NCI-H1105 (cell line): ENCODE measurements at regions not wholly inside any gene's neighbourhood (a gene's known extent, or its start where the extent isn't known, plus 50 kb on each side); places are given as distances from the start of the nearest gene placed in this dataset.

Experiments
- DNase-seq: peaks from one replicate; lab custom pipeline; 2025; lab: John Stamatoyannopoulos, UW

- no peak for DNase-seq
Measured at GRCh38 chr22:46090631-46091201, 59.6 kb upstream of the PPARA start.

GRCh38 chr22:46091277-46091977 lies 58.9 kb upstream of the PPARA start:
- DNase-seq, result no peak

GRCh38 chr22:46092011-46092410 lies 58.3 kb upstream of the PPARA start:
- DNase-seq, result no peak

GRCh38 chr22:46092670-46093410 lies 57.5 kb upstream of the PPARA start:
- DNase-seq, result no peak

- no peak for DNase-seq
Measured at GRCh38 chr22:46093796-46094195, 56.5 kb upstream of the PPARA start.

GRCh38 chr22:46094676-46095075 lies 55.6 kb upstream of the PPARA start:
- DNase-seq, result no peak

- no peak for DNase-seq
Measured at GRCh38 chr22:46096051-46096450, 54.3 kb upstream of the PPARA start.

- no peak for DNase-seq
Measured at GRCh38 chr22:46096706-46097230, 53.6 kb upstream of the PPARA start.

- no peak for DNase-seq
Measured at GRCh38 chr22:46097268-46097900, 52.9 kb upstream of the PPARA start.

GRCh38 chr22:46098525-46099475 lies 51.5 kb upstream of the PPARA start:
- DNase-seq, result no peak

- no peak for DNase-seq
Measured at GRCh38 chr22:46099740-46100139, 50.6 kb upstream of the PPARA start.

GRCh38 chr22:46100401-46101105 lies 49.8 kb upstream of the PPARA start:
- no peak for DNase-seq
